Neural cell (in vitro differentiated cells): ENCODE measurements at regions not wholly inside any gene's neighbourhood (a gene's known extent, or its start where the extent isn't known, plus 50 kb on each side); places are given as distances from the start of the nearest gene placed in this dataset.

Experiments used
- H2AFZ ChIP-seq: fragments of 200-600, 300-800 bp; sonication (generic), shearing (Covaris generic); 2 replicates; pipeline ENCODE4 v1.6.0; 2014; ENCODE audit warnings: low read depth, mild to moderate bottlenecking, antibody characterized with exemption, low read length, moderate library complexity
- H3F3A ChIP-seq: fragments of 200-600 bp; shearing (Covaris generic); 2 replicates; pipeline ENCODE4 v1.6.1; 2016; ENCODE audit warnings: mild to moderate bottlenecking, moderate library complexity, mixed read lengths, antibody characterized with exemption, low read length; ENCODE audit not compliant: insufficient read depth, poor library complexity, severe bottlenecking
- H3K27ac ChIP-seq: fragments of 200-600, 300-800 bp; sonication (generic), shearing (Covaris generic); 2 replicates; pipeline ENCODE4 v1.5.1; 2014; ENCODE audit warnings: mild to moderate bottlenecking, low read length, moderate library complexity
- H3K27me3 ChIP-seq: fragments of 300-800, 200-600 bp; sonication (generic), shearing (Covaris generic); 2 replicates; pipeline ENCODE4 v1.6.0; 2014; ENCODE audit warnings: mild to moderate bottlenecking, low read depth, low read length, moderate library complexity; ENCODE audit not compliant: insufficient read depth
- H3K36me3 ChIP-seq: fragments of 300-800, 200-600 bp; sonication (generic), shearing (Covaris generic); 2 replicates; pipeline ENCODE4 v1.5.1; 2014; ENCODE audit warnings: mild to moderate bottlenecking, antibody characterized with exemption, low read length, moderate library complexity; ENCODE audit not compliant: insufficient read depth
- H3K4me2 ChIP-seq: fragments of 300-800, 200-600 bp; sonication (generic), shearing (Covaris generic); 2 replicates; pipeline ENCODE4 v1.6.0; 2014; ENCODE audit warnings: mild to moderate bottlenecking, low read length
- H3K4me3 ChIP-seq: fragments of 300-800, 200-600 bp; sonication (generic), shearing (Covaris generic); 2 replicates; pipeline ENCODE4 v1.5.1; 2014; ENCODE audit warnings: mild to moderate bottlenecking, low read length, moderate library complexity
- H3K79me2 ChIP-seq: fragments of 200-600 bp; shearing (Covaris generic); replicated peaks from 2 replicates; pipeline ENCODE4 v1.6.0; 2014; ENCODE audit warnings: mild to moderate bottlenecking, low read length, moderate library complexity; ENCODE audit not compliant: insufficient read depth
- H3K9ac ChIP-seq: fragments of 300-800, 200-600 bp; sonication (generic), shearing (Covaris generic); 2 replicates; pipeline ENCODE4 v1.6.1; 2016; ENCODE audit warnings: mild to moderate bottlenecking, low read length, mixed read lengths
- H3K9me2 ChIP-seq: fragments of 200-600 bp; shearing (Covaris generic); 2 replicates; pipeline ENCODE4 v1.6.1; 2016; ENCODE audit warnings: mild to moderate bottlenecking, low read length, mixed read lengths; ENCODE audit not compliant: insufficient read depth
- H3K9me3 ChIP-seq: fragments of 200-600, 300-800 bp; sonication (generic), shearing (Covaris generic); 2 replicates; pipeline ENCODE4 v1.6.1; 2016; ENCODE audit warnings: mild to moderate bottlenecking, mixed run types, low read length, moderate library complexity, mixed read lengths
- H4K20me1 ChIP-seq: fragments of 200-600 bp; shearing (Covaris generic); 2 replicates; pipeline ENCODE4 v1.6.1; 2016; ENCODE audit warnings: mild to moderate bottlenecking, mixed run types; ENCODE audit not compliant: insufficient read depth
- EP300 ChIP-seq: fragments of 450-650 bp; conservative IDR thresholded peaks from 2 replicates; pipeline ENCODE4 v1.6.1; 2014; ENCODE audit warnings: antibody characterized with exemption, mild to moderate bottlenecking, moderate library complexity; ENCODE audit not compliant: poor library complexity, severe bottlenecking
- EZH2 ChIP-seq: fragments of 200-600, 300-800 bp; shearing (Covaris generic), sonication (generic); IDR thresholded peaks from 2 replicates; pipeline ENCODE4 v1.6.1; 2014; ENCODE audit warnings: antibody characterized with exemption, low read length, borderline replicate concordance, mild to moderate bottlenecking; ENCODE audit not compliant: insufficient read depth, poor library complexity, severe bottlenecking
- MXI1 ChIP-seq: fragments of 450-650 bp; conservative IDR thresholded peaks from 2 replicates; pipeline ENCODE4 v1.6.1; 2014; ENCODE audit warnings: antibody characterized with exemption, mild to moderate bottlenecking; ENCODE audit not compliant: poor library complexity, severe bottlenecking
- POLR2AphosphoS5 ChIP-seq: IDR thresholded peaks from 2 replicates; pipeline ENCODE4 v1.6.1; 2012
- RAD21 ChIP-seq: fragments of 450-650 bp; conservative IDR thresholded peaks from 2 replicates; pipeline ENCODE4 v1.6.1; 2014; ENCODE audit warnings: antibody characterized with exemption, mild to moderate bottlenecking, moderate library complexity
- SMC3 ChIP-seq: fragments of 450-650 bp; conservative IDR thresholded peaks from 2 replicates; pipeline ENCODE4 v1.6.1; 2014; ENCODE audit warnings: antibody characterized with exemption, mild to moderate bottlenecking, moderate library complexity; ENCODE audit not compliant: poor library complexity
- TAF1 ChIP-seq: IDR thresholded peaks from 2 replicates; pipeline ENCODE4 v1.6.1; 2012; ENCODE audit warnings: low read depth
- TF ChIP-seq, protein P1 (sequence below): fragments of 450-650 bp; IDR thresholded peaks from 2 replicates; pipeline ENCODE4 v1.5.1; 2014; ENCODE audit warnings: antibody characterized with exemption, mild to moderate bottlenecking, moderate library complexity; ENCODE audit not compliant: poor library complexity, severe bottlenecking
- TF ChIP-seq, protein P2 (sequence below): IDR thresholded peaks from 2 replicates; pipeline ENCODE4 v1.6.1; 2012; ENCODE audit warnings: borderline replicate concordance

DNA sequence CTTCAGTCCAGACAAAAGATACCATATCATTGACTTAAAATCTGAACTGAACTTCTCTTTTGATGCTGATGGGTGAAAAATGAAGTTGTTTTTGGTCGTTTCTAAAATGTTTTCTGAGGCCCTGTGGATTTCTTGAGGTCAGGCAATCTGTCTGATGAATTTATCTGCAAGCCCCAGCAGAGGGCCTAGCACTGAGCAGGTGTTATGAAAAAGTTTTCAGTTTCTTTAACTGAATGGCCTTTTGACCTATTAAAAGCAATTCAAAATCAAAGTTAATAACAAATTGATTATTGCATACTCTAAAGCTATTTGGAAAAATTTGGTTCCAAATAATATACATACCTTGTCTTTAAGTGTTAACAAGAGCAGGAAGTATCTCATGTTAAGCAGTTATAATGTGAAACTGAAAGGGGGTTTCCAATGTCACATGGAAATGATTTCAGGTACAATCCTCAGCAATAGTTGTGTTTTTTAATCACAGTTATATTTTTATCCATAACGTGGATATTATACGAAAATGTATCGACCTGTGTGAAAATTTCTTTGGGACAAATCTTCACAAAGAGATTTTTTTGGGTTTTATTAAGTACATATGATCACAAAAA lies 285.0 kb downstream of the SPANXN1 start:
- Histone ChIP-seq H3K9me2 (no peaks in the 10 kb centered on the region), H3K9me3 (no peaks in the 10 kb centered on the region), H3K27ac (no peak overlapping the region), H3K9ac (no peak overlapping the region), H3F3A (no peaks in the 10 kb centered on the region), H2AFZ (no peak overlapping the region), H3K4me2 (no peak overlapping the region), H3K27me3 (no peaks in the 10 kb centered on the region), H4K20me1 (no peaks in the 10 kb centered on the region), H3K79me2 (no peaks in the 10 kb centered on the region), H3K4me3 (no peak overlapping the region), H3K36me3 (no peaks in the 10 kb centered on the region)
- TF ChIP-seq MXI1: no peak
- TF ChIP-seq, protein P1, sequence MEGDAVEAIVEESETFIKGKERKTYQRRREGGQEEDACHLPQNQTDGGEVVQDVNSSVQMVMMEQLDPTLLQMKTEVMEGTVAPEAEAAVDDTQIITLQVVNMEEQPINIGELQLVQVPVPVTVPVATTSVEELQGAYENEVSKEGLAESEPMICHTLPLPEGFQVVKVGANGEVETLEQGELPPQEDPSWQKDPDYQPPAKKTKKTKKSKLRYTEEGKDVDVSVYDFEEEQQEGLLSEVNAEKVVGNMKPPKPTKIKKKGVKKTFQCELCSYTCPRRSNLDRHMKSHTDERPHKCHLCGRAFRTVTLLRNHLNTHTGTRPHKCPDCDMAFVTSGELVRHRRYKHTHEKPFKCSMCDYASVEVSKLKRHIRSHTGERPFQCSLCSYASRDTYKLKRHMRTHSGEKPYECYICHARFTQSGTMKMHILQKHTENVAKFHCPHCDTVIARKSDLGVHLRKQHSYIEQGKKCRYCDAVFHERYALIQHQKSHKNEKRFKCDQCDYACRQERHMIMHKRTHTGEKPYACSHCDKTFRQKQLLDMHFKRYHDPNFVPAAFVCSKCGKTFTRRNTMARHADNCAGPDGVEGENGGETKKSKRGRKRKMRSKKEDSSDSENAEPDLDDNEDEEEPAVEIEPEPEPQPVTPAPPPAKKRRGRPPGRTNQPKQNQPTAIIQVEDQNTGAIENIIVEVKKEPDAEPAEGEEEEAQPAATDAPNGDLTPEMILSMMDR: no peak
- TF ChIP-seq EP300: no peak
- no peak for TF ChIP-seq TAF1
- no peak for TF ChIP-seq SMC3
- no peak for TF ChIP-seq EZH2
- TF ChIP-seq, protein P2, sequence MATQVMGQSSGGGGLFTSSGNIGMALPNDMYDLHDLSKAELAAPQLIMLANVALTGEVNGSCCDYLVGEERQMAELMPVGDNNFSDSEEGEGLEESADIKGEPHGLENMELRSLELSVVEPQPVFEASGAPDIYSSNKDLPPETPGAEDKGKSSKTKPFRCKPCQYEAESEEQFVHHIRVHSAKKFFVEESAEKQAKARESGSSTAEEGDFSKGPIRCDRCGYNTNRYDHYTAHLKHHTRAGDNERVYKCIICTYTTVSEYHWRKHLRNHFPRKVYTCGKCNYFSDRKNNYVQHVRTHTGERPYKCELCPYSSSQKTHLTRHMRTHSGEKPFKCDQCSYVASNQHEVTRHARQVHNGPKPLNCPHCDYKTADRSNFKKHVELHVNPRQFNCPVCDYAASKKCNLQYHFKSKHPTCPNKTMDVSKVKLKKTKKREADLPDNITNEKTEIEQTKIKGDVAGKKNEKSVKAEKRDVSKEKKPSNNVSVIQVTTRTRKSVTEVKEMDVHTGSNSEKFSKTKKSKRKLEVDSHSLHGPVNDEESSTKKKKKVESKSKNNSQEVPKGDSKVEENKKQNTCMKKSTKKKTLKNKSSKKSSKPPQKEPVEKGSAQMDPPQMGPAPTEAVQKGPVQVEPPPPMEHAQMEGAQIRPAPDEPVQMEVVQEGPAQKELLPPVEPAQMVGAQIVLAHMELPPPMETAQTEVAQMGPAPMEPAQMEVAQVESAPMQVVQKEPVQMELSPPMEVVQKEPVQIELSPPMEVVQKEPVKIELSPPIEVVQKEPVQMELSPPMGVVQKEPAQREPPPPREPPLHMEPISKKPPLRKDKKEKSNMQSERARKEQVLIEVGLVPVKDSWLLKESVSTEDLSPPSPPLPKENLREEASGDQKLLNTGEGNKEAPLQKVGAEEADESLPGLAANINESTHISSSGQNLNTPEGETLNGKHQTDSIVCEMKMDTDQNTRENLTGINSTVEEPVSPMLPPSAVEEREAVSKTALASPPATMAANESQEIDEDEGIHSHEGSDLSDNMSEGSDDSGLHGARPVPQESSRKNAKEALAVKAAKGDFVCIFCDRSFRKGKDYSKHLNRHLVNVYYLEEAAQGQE: no peak
- TF ChIP-seq RAD21: no peak
- no peak for TF ChIP-seq POLR2AphosphoS5

DNA sequence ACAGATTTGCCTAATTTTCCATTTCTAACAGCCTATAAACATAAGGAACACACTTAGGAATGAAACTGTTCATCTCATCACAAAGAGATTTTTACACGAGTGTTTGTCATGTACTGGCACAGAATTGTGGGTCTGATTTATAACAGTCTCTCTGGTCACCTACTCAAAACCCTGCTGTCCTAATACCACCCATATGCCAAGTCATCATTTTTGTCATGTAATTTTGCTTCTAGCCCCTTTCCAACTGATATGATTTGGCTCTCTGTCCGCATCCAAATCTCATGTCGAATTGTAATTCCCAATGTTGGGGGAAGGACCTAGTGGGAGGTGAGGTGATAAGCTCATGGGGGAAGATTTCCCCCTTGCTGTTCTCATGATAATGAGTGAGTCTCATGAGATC lies 284.1 kb upstream of the SLITRK2 start:
- no peak overlapping the region for H3K9ac ChIP-seq
- TF ChIP-seq RAD21 (no peak), TAF1 (no peak), EP300 (no peak), MXI1 (no peak), SMC3 (no peak), EZH2 (no peak)
- H3F3A ChIP-seq: no peaks in the 10 kb centered on the region
- no peak overlapping the region for H3K4me2 ChIP-seq
- no peak overlapping the region for H3K27ac ChIP-seq
- H3K36me3 ChIP-seq: no peaks in the 10 kb centered on the region
- no peak overlapping the region for H2AFZ ChIP-seq
- no peaks in the 10 kb centered on the region for H3K27me3 ChIP-seq
- H3K79me2 ChIP-seq: no peaks in the 10 kb centered on the region
- no peaks in the 10 kb centered on the region for H4K20me1 ChIP-seq
- no peaks in the 10 kb centered on the region for H3K9me2 ChIP-seq
- no peak overlapping the region for H3K4me3 ChIP-seq
- no peaks in the 10 kb centered on the region for H3K9me3 ChIP-seq
